Memory B cell (primary cell): ENCODE measurements at regions not wholly inside any gene's neighbourhood (a gene's known extent, or its start where the extent isn't known, plus 50 kb on each side); places are given as distances from the start of the nearest gene placed in this dataset.

Source experiments
- ATAC-seq: fragments of 150-1000 bp; cut with Tn5 transposase; 2 replicates; pipeline ENCODE4 v1.10.0; 2021; ENCODE audit warnings: low read depth, mild to moderate bottlenecking, moderate library complexity
- DNase-seq, 2 donors: peaks; one replicate each; pipeline ENCODE4 v3.0.0; 2022; ENCODE audit warnings: low spot score in 2 of 2
- H3K27ac Mint-ChIP-seq: one replicate; pipeline ENCODE4 v1.8.0; 2022; ENCODE audit warnings: mild to moderate bottlenecking, moderate library complexity, mixed read lengths
- H3K27me3 Mint-ChIP-seq: one replicate; pipeline ENCODE4 v1.8.0; 2022; ENCODE audit warnings: mixed read lengths
- H3K36me3 Mint-ChIP-seq: one replicate; pipeline ENCODE4 v1.8.0; 2022; ENCODE audit warnings: mild to moderate bottlenecking, mixed read lengths
- H3K4me1 Mint-ChIP-seq: one replicate; pipeline ENCODE4 v1.8.0; 2022; ENCODE audit warnings: mixed read lengths
- H3K4me3 Mint-ChIP-seq: one replicate; pipeline ENCODE4 v1.8.0; 2022; ENCODE audit warnings: mild to moderate bottlenecking, moderate library complexity, mixed read lengths
- H3K9me3 Mint-ChIP-seq: one replicate; pipeline ENCODE4 v1.8.0; 2022; ENCODE audit warnings: mixed read lengths

GRCh38 chr5:82931110-82931509, 146.1 kb downstream of the TMEM167A start:
- Mint-ChIP-seq H3K9me3 (no peaks in the 10 kb centered on the region), H3K27ac (no peak overlapping the region), H3K27me3 (peaks cover 2% of the 10 kb centered on the region), H3K36me3 (no peaks in the 10 kb centered on the region), H3K4me3 (no peak overlapping the region), H3K4me1 (no peaks in the 10 kb centered on the region)
- DNase-seq (no peak), ATAC-seq (no peak)

- Mint-ChIP-seq H3K4me3 (no peak overlapping the region), H3K27me3 (no peaks in the 10 kb centered on the region), H3K27ac (no peak overlapping the region), H3K9me3 (no peaks in the 10 kb centered on the region), H3K36me3 (no peaks in the 10 kb centered on the region), H3K4me1 (no peaks in the 10 kb centered on the region)
- no peak for ATAC-seq
- no peak for DNase-seq
These were observed 152.2 kb downstream of the TMEM167A start for GRCh38 chr5:82925061-82925411.

DNA sequence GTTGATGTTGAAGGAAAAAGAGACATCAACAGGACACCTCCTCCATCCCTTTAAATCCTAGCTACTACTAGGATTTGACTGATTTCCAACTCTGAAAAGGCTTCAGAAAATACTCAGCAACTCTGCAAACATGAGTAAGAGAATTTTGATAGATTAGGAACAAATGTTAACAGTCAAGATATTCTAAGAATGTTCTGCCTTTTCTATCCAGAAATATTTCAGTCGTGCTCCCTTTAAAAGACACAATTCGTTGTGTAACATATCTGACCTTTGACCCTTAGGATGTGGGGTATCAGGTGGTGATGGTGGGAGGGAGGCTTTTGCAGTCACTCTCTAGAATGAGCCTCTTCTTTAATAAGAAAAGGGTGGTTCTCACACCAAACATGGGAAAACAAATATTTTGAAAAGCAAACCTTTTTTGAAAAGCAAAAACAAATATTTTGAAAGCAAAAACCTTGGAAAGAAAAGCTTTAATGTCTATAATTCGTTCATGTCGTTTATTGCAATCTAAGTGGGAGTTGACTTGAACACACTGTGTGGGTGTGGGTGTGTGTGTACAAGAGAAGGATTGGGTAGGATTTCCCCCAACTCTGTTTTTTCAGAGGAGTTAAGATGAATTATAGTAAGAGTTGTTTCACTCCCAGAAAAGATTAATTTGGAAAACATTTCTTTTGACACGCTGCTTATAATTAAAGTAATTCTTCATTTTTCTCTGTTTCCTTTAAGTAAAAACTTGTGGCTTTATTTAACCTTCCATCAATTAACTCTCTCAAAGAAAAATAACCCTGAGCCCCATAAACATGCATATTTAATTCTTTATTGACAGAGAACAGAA, 152.8 kb downstream of the TMEM167A start:
- H3K36me3 Mint-ChIP-seq = no peaks in the 10 kb centered on the region
- H3K4me1 Mint-ChIP-seq = no peaks in the 10 kb centered on the region
- H3K9me3 Mint-ChIP-seq = no peaks in the 10 kb centered on the region
- no peak overlapping the region for H3K4me3 Mint-ChIP-seq
- no peak for ATAC-seq
- DNase-seq = no peak
- H3K27ac Mint-ChIP-seq = no peak overlapping the region
- H3K27me3 Mint-ChIP-seq = no peaks in the 10 kb centered on the region

DNA sequence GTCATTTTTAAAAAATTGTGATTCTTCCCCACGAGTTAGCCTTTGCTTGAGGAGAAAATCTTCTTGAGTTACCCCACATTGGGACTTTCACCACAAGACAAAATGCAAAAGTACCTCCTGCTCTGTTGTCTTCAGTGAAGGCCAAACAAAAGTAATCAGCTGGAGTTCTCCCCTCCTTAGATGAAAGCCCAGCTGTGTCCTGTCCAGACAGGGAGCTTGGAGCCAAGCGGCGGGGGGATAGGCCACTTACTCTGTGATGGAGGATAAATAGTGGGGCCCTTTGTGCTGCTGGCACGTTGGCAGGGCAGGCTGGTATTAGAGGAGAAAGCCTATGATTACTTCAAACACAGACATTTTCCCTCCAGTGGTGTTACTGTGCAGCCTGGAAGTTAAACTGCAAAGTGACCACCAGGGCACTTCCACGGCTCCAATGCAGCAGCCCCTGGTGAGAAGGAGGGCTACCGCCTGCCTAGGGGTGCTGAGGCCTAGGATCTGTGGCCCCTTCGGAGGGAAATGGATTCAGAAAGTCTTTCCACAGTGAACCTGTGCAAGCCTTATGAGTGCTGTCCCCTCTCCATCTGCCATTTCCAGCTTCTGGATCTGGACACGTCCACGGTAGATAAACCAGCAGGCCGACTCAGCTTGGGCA, 155.0 kb downstream of the TMEM167A start:
- no peaks in the 10 kb centered on the region for H3K36me3 Mint-ChIP-seq
- no peak for DNase-seq
- no peak for ATAC-seq
- no peak overlapping the region for H3K27ac Mint-ChIP-seq
- H3K4me1 Mint-ChIP-seq = no peaks in the 10 kb centered on the region
- no peaks in the 10 kb centered on the region for H3K9me3 Mint-ChIP-seq
- no peaks in the 10 kb centered on the region for H3K27me3 Mint-ChIP-seq
- no peak overlapping the region for H3K4me3 Mint-ChIP-seq

- Mint-ChIP-seq H3K4me3 (no peak overlapping the region), H3K36me3 (no peaks in the 10 kb centered on the region), H3K4me1 (no peaks in the 10 kb centered on the region), H3K27ac (no peak overlapping the region), H3K9me3 (peaks cover 10% of the 10 kb centered on the region), H3K27me3 (no peaks in the 10 kb centered on the region)
- no peak for ATAC-seq
- DNase-seq = no peak
These were observed 158.7 kb downstream of the TMEM167A start for GRCh38 chr5:82918311-82919031.

GRCh38 chr5:82917584-82917983, 159.6 kb downstream of the TMEM167A start:
- Mint-ChIP-seq H3K9me3 (peaks cover 10% of the 10 kb centered on the region), H3K27me3 (no peaks in the 10 kb centered on the region), H3K4me3 (no peak overlapping the region), H3K36me3 (no peaks in the 10 kb centered on the region), H3K4me1 (no peaks in the 10 kb centered on the region), H3K27ac (no peak overlapping the region)
- ATAC-seq = no peak
- DNase-seq = no peak

- no peaks in the 10 kb centered on the region for H3K27me3 Mint-ChIP-seq
- ATAC-seq (no peak), DNase-seq (no peak)
- H3K4me3 Mint-ChIP-seq = no peak overlapping the region
- H3K27ac Mint-ChIP-seq = no peak overlapping the region
- H3K9me3 Mint-ChIP-seq = peaks cover 10% of the 10 kb centered on the region
- no peaks in the 10 kb centered on the region for H3K36me3 Mint-ChIP-seq
- H3K4me1 Mint-ChIP-seq = no peaks in the 10 kb centered on the region
These were observed 163.2 kb downstream of the TMEM167A start for GRCh38 chr5:82913971-82914370.

DNA sequence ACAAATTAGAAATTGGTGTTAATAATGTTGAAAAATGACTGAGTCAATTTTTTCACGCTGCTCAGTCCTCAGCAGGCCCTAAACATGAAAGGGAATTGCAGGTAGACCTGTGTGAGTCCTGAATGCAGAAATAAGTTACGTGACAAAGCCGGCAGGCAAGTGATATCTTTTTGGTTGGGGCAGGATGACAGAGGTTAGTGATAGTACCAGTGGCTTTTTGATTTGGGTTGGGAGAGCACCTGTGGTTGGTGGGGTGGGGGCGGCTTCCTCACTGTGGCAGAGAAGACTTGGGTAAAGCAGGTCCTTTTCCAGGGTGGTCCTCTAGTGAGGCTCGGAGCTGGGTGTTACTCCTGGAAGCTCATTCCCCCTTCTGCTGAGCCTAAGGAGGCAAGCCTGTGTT, 164.7 kb downstream of the TMEM167A start:
- H3K9me3 Mint-ChIP-seq = peaks cover 10% of the 10 kb centered on the region
- H3K27me3 Mint-ChIP-seq = no peaks in the 10 kb centered on the region
- no peaks in the 10 kb centered on the region for H3K4me1 Mint-ChIP-seq
- H3K27ac Mint-ChIP-seq = no peak overlapping the region
- ATAC-seq (no peak), DNase-seq (no peak)
- H3K36me3 Mint-ChIP-seq = no peaks in the 10 kb centered on the region
- H3K4me3 Mint-ChIP-seq = no peak overlapping the region

DNA sequence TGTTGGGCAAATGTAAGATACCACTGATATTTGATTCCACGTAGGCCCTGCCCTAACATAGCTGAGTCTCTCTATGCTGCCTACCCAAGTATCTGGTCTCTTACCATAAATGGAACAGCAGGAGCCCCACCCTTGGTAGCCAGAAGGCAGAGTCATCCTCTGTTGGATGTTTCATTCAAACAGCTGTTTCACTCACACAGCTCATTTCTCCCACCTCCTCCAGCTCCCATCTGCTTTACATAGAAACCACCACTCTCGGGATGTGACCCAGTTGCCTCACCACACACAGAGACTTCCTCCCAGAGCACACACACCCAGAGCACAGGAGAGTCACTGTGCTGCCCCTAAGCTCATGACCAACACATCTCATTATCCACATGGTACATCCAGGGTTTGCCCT, 165.3 kb downstream of the TMEM167A start:
- Mint-ChIP-seq H3K27ac (no peak overlapping the region), H3K4me3 (no peak overlapping the region), H3K36me3 (no peaks in the 10 kb centered on the region), H3K9me3 (peaks cover 10% of the 10 kb centered on the region), H3K27me3 (no peaks in the 10 kb centered on the region), H3K4me1 (no peaks in the 10 kb centered on the region)
- no peak for ATAC-seq
- no peak for DNase-seq

GRCh38 chr5:82910905-82911304, 166.3 kb downstream of the TMEM167A start:
- Mint-ChIP-seq H3K4me1 (no peaks in the 10 kb centered on the region), H3K27ac (no peak overlapping the region), H3K27me3 (no peaks in the 10 kb centered on the region), H3K9me3 (peaks cover 7% of the 10 kb centered on the region), H3K36me3 (no peaks in the 10 kb centered on the region), H3K4me3 (no peak overlapping the region)
- ATAC-seq = no peak
- no peak for DNase-seq

DNA sequence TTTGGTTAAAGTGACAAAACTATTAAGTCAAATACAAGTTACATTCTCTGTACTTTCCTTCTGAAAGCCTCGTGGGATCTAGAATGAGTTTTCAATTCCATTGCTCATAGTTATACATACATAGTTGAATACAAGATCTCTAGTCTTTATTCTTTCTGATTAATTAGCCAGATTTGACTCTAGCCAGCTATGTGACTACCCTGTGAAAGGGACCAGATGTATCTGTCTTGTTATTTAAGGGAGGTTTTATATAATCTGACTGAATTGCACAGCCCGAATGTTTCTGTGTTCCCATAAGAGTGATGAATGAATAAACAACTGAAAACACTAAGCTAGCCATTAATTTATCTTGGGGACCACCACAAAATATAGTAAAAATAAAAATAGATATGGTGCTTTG, 166.7 kb downstream of the TMEM167A start:
- H3K4me3 Mint-ChIP-seq = no peak overlapping the region
- no peak overlapping the region for H3K27ac Mint-ChIP-seq
- peaks cover 5% of the 10 kb centered on the region for H3K9me3 Mint-ChIP-seq
- no peaks in the 10 kb centered on the region for H3K36me3 Mint-ChIP-seq
- no peaks in the 10 kb centered on the region for H3K27me3 Mint-ChIP-seq
- H3K4me1 Mint-ChIP-seq = no peaks in the 10 kb centered on the region
- no peak for ATAC-seq
- DNase-seq = no peak

DNA sequence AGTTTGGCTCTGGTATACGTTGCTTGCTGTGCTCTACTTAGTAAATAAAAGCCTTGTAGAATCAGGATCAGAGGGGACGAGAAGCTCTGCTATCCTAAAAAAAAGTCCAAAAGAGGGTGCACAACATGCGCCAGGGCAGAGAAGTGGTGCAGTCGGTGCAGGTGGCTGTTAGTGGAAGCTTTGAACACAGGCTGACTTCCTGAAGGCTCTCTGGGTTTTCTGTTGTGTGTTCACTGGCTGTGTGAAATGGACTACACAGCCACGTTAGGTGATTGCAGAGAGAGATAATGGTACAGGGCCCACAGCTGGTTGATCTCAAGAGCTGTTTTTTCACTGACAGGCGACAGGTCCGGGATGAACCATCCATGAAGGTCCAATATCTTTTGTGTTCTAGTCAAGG, 167.4 kb downstream of the TMEM167A start:
- no peaks in the 10 kb centered on the region for H3K9me3 Mint-ChIP-seq

DNA sequence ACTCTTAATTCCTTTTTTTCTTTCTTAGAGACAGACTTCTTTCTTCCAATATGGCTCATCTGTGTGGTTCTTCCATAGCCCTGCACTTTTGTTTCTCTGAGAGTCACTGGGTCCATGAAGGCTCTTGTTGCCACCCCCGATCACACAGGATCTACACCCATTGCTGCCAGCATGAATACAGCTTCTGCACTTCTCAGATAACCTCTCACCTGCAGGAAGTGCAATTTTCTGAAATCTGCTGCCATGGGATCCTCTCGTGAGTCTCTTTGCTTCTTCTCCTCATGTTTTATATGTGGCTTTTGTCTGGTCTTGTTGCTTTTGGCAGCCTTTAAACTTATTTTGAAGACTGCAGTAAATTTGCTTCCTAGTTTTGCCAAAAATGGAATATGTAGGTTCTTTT, 171.2 kb downstream of the TMEM167A start:
- Mint-ChIP-seq H3K27me3 (no peaks in the 10 kb centered on the region), H3K4me1 (no peaks in the 10 kb centered on the region)

More for the DNA sequence above, 167.4 kb downstream of the TMEM167A start:
- H3K4me1 Mint-ChIP-seq = no peaks in the 10 kb centered on the region
- DNase-seq (no peak), ATAC-seq (no peak)
- no peaks in the 10 kb centered on the region for H3K27me3 Mint-ChIP-seq
- no peak overlapping the region for H3K4me3 Mint-ChIP-seq
- H3K27ac Mint-ChIP-seq = no peak overlapping the region
- H3K36me3 Mint-ChIP-seq = no peaks in the 10 kb centered on the region

GRCh38 chr5:82901281-82901888, 175.8 kb downstream of the TMEM167A start:
- H3K9me3 Mint-ChIP-seq = peaks cover 18% of the 10 kb centered on the region
- no peaks in the 10 kb centered on the region for H3K27me3 Mint-ChIP-seq
- ATAC-seq (no peak), DNase-seq (no peak)
- no peaks in the 10 kb centered on the region for H3K36me3 Mint-ChIP-seq
- H3K4me3 Mint-ChIP-seq = no peak overlapping the region
- H3K27ac Mint-ChIP-seq = no peak overlapping the region
- no peaks in the 10 kb centered on the region for H3K4me1 Mint-ChIP-seq

More for the DNA sequence above, 171.2 kb downstream of the TMEM167A start:
- DNase-seq (no peak), ATAC-seq (no peak)
- H3K27ac Mint-ChIP-seq = no peak overlapping the region
- no peaks in the 10 kb centered on the region for H3K36me3 Mint-ChIP-seq
- no peak overlapping the region for H3K4me3 Mint-ChIP-seq
- H3K9me3 Mint-ChIP-seq = peaks cover 5% of the 10 kb centered on the region
